Colonic mucosa (tissue), 4 donors: ENCODE measurements at regions not wholly inside any gene's neighbourhood (a gene's known extent, or its start where the extent isn't known, plus 50 kb on each side); places are given as distances from the start of the nearest gene placed in this dataset.

Experiments
- DNase-seq: peaks from one replicate; pipeline ENCODE4 v3.0.0-alpha.2; 2020
- H3K27ac ChIP-seq: fragments of 200-600 bp; one replicate; pipeline ENCODE4 v1.8.0; 2021
- H3K27me3 ChIP-seq: fragments of 200-600 bp; one replicate; pipeline ENCODE4 v1.8.0; 2021
- H3K36me3 ChIP-seq: fragments of 200-600 bp; one replicate; pipeline ENCODE4 v1.8.0; 2021
- H3K4me1 ChIP-seq: fragments of 200-600 bp; one replicate; pipeline ENCODE4 v1.8.0; 2021; ENCODE audit warnings: mild to moderate bottlenecking
- H3K4me3 ChIP-seq: fragments of 200-600 bp; one replicate; pipeline ENCODE4 v1.8.0; 2021
- H3K9ac ChIP-seq, 2 donors: one replicate each; pipeline ENCODE4 v1.7.0; 2013; ENCODE audit warnings: control low read depth in 2 of 2, low read depth in 2 of 2, low read length in 2 of 2
- H3K9me3 ChIP-seq: fragments of 200-600 bp; one replicate; pipeline ENCODE4 v1.8.0; 2021
- CTCF ChIP-seq: fragments of 200-600 bp; IDR thresholded peaks from one replicate; pipeline ENCODE4 v1.8.0; 2022; ENCODE audit warnings: antibody characterized with exemption, mild to moderate bottlenecking
- intact Hi-C: fragments of 100-400 bp; cut with DNase I; formaldehyde crosslinking; loops from one replicate; pipeline ENCODE4 v1.14.1; 2022
- donor health status: healthy.
- donor health status: DM: no; HTN: no; CAD: no.
- donor health status: DM: no; HTN: no; CAD: no.

DNA sequence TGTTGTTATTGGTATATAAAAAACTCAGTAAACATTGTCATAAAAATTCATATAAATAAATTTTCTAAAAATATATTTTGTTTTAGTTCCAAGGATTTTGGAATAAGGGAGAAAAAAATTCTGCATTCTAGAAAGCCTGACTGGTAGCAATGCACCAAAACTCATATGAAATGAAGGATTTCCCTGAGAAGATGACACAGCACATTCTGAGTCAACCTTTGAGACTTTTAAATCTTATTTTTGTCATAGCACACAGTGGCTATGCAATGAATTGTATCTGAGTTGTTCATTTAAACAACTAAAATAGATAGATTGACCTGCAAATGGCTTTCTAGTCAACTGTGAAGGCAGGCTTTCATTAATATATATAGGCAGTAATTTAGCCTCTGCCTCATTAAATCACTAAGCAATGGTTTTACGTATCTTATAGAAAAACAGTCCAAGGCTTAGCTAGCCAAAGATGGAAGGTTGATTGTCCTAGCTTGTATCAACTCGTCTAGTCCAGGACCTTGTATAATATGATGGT, 239.1 kb upstream of the NEIL3 start:
- Histone ChIP-seq H3K4me3 (no peak overlapping the region), H3K36me3 (no peaks in the 10 kb centered on the region), H3K27me3 (no peaks in the 10 kb centered on the region), H3K27ac (no peak overlapping the region), H3K9ac (no peak overlapping the region), H3K9me3 (no peaks in the 10 kb centered on the region), H3K4me1 (no peaks in the 10 kb centered on the region)
- no peak for TF ChIP-seq CTCF
- no peak for DNase-seq
- intact Hi-C loops: no loop called here

DNA sequence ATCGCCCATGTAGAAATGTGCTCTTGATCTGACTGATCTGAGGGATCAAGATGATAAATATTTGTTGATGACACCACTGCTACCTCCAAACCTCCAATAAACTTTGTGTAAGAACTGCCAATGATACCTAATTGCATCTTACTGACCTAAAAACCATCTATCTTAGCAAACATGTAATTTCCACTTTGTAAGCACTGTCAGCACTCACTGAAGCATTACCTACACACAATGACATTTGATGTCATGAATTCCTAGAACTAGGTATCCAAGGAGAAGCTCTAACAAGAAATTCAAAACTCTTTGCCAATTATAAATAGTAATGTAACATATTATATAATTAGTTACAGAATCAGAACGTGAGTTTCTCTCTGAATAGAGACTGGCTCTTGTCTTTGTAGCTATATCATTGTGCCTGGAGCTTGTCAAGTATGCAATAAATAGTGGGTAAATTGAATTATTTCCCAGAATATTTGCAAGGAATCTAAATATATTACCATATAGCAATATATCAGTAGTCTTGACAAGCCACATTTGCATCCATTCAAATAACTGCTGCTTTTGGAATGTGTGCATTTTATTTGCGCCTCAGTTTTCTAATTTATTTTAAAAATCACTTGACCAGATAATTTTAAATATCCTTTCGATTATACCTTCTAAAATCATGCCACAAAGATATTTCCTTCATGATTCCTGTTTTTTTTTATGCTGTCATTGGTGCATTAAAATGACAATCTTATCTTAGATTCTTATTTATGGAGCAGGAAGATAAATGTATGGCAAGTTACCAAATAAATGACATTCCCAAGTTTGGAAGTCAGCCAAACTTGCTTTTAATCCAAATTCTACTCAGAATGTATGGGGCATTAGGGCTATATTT, 232.3 kb upstream of the NEIL3 start:
- Histone ChIP-seq H3K4me3 (no peak overlapping the region), H3K4me1 (no peaks in the 10 kb centered on the region), H3K9ac (no peak overlapping the region), H3K9me3 (no peaks in the 10 kb centered on the region), H3K36me3 (no peaks in the 10 kb centered on the region), H3K27me3 (no peaks in the 10 kb centered on the region), H3K27ac (no peak overlapping the region)
- no peak for TF ChIP-seq CTCF
- no peak for DNase-seq
- intact Hi-C loops: no loop called here

DNA sequence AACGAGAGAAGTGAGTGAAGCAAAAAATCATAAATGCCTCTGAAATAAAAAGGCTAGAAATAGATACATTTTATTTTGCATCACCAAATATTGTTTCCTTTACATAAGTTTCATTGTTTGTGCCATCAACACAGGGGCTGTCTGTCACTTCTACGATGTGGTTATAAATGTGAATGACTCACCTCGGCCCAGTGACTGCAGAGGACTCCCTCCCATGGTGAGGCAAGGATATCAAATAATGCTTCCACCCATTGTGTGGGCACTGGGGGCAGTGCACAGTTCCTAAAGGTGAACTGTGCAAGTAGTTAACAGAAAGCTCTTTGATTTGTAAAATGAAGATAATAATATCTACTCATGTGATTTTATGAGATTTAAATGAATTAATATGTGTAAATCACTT, 230.3 kb upstream of the NEIL3 start:
- H3K36me3 ChIP-seq: no peaks in the 10 kb centered on the region
- H3K27ac ChIP-seq: no peak overlapping the region
- H3K9me3 ChIP-seq: no peaks in the 10 kb centered on the region
- no peak overlapping the region for H3K9ac ChIP-seq
- H3K4me3 ChIP-seq: no peak overlapping the region
- H3K27me3 ChIP-seq: no peaks in the 10 kb centered on the region
- no peak for TF ChIP-seq CTCF
- no peaks in the 10 kb centered on the region for H3K4me1 ChIP-seq
- DNase-seq: no peak
- intact Hi-C loops: no loop called here

DNA sequence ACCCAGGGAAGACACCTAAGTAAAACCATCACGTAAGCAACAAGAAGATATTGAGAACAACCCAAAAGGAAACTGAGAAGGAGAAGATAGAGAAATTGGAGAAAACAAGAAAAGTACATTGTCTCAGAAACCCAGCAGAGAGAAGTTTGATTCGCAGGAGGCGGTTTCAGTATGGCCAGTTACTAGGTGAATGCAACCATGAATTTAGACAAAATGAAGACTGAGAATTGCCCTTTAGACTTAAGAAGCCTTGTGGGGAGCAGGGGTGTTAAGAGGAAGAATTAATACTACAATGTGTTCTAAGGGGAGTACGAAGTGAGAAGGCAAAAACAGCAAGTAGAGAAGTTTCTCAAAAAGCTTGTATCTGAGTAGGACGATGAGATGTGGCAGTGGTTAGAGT, 229.3 kb upstream of the NEIL3 start:
- H3K27me3 ChIP-seq: no peaks in the 10 kb centered on the region
- no peaks in the 10 kb centered on the region for H3K4me1 ChIP-seq
- TF ChIP-seq CTCF: no peak
- no peaks in the 10 kb centered on the region for H3K9me3 ChIP-seq
- no peak overlapping the region for H3K4me3 ChIP-seq
- DNase-seq: no peak
- intact Hi-C loops: no loop called here
- H3K9ac ChIP-seq: no peak overlapping the region
- no peak overlapping the region for H3K27ac ChIP-seq
- no peaks in the 10 kb centered on the region for H3K36me3 ChIP-seq

DNA sequence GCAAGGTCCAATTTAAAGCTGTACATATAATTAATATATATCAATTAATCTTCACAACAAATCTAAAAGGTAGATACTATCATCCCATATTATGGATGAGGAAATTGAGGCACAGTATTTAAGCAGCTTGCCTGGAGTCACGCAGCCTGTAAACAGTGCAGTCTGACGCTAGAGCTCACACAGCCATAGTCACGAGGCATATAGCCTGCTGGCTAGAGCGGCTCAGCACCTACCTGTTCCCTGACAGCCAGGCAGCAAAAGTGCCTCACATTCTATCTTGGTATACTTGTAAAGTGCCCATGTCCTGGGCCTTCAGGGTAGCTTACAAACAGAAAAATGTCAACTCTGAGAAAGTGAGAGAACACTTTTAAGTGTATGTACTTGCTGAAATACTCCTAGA, 222.6 kb upstream of the NEIL3 start:
- H3K9me3 ChIP-seq: no peaks in the 10 kb centered on the region
- DNase-seq: no peak
- H3K27ac ChIP-seq: no peak overlapping the region
- no peak for TF ChIP-seq CTCF
- H3K27me3 ChIP-seq: no peaks in the 10 kb centered on the region
- H3K9ac ChIP-seq: no peak overlapping the region
- no peaks in the 10 kb centered on the region for H3K4me1 ChIP-seq
- no peaks in the 10 kb centered on the region for H3K36me3 ChIP-seq
- intact Hi-C loops: no loop called here
- H3K4me3 ChIP-seq: no peak overlapping the region
